SU-DHL-6 (cell line): ENCODE measurements at regions not wholly inside any gene's neighbourhood (a gene's known extent, or its start where the extent isn't known, plus 50 kb on each side); places are given as distances from the start of the nearest gene placed in this dataset.

ENCODE experiments used
- H2AFZ ChIP-seq: fragments of 200-600 bp; sonication (generic); 2 replicates; pipeline ENCODE4 v1.6.1; 2014; ENCODE audit warnings: low read depth, mild to moderate bottlenecking, moderate library complexity, mixed read lengths, antibody characterized with exemption, low read length; ENCODE audit not compliant: severe bottlenecking
- H3F3A ChIP-seq: fragments of 200-600 bp; shearing (Covaris generic); 2 replicates; pipeline ENCODE4 v1.6.0; 2016; ENCODE audit warnings: antibody characterized with exemption, mild to moderate bottlenecking; ENCODE audit not compliant: insufficient read depth
- H3K27ac ChIP-seq: fragments of 200-600 bp; sonication (generic); 2 replicates; pipeline ENCODE4 v1.5.1; 2016; ENCODE audit warnings: low read depth, mild to moderate bottlenecking, low read length, moderate library complexity, mixed read lengths
- H3K27me3 ChIP-seq: fragments of 200-600 bp; sonication (generic), shearing (Covaris generic); 2 replicates; pipeline ENCODE4 v1.6.0; 2014; ENCODE audit warnings: mild to moderate bottlenecking, low read length
- H3K36me3 ChIP-seq: fragments of 200-600 bp; sonication (generic); 2 replicates; pipeline ENCODE4 v1.6.1; 2014; ENCODE audit warnings: mild to moderate bottlenecking, low read length, mixed read lengths
- H3K4me2 ChIP-seq: fragments of 300-600, 200-600 bp; shearing (Covaris generic), sonication (generic); 2 replicates; pipeline ENCODE4 v1.6.0; 2014; ENCODE audit warnings: low read length, low read depth, mild to moderate bottlenecking; ENCODE audit not compliant: poor library complexity, severe bottlenecking
- H3K4me3 ChIP-seq: fragments of 200-600 bp; sonication (generic); 2 replicates; pipeline ENCODE4 v1.5.1; 2014; ENCODE audit warnings: antibody characterized with exemption, low read length, mild to moderate bottlenecking, mixed read lengths; ENCODE audit not compliant: insufficient read depth, poor library complexity, severe bottlenecking
- H3K79me2 ChIP-seq: fragments of 200-600 bp; sonication (generic); 2 replicates; pipeline ENCODE4 v1.6.1; 2014; ENCODE audit warnings: mild to moderate bottlenecking, low read length, moderate library complexity; ENCODE audit not compliant: insufficient read depth
- H3K9ac ChIP-seq: fragments of 200-600 bp; sonication (generic); 2 replicates; pipeline ENCODE4 v1.7.0; 2014; ENCODE audit warnings: mild to moderate bottlenecking, low read length
- H3K9me2 ChIP-seq: fragments of 200-600 bp; sonication (generic); replicated peaks from 2 replicates; pipeline ENCODE4 v1.6.1; 2014; ENCODE audit warnings: low read length; ENCODE audit not compliant: insufficient read depth
- H3K9me3 ChIP-seq: fragments of 200-600 bp; sonication (generic); 2 replicates; pipeline ENCODE4 v1.6.1; 2014; ENCODE audit warnings: low read length, mixed read lengths; ENCODE audit not compliant: insufficient read depth
- H4K20me1 ChIP-seq: fragments of 200-600 bp; sonication (generic); 2 replicates; pipeline ENCODE4 v1.6.1; 2014; ENCODE audit warnings: low read depth, mild to moderate bottlenecking, antibody characterized with exemption, low read length, moderate library complexity, mixed read lengths
- EZH2phosphoT487 ChIP-seq: fragments of 200-600 bp; sonication (generic), shearing (Covaris generic); conservative IDR thresholded peaks from 2 replicates; pipeline ENCODE4 v1.6.1; 2018; ENCODE audit warnings: mild to moderate bottlenecking, antibody characterized with exemption, low read length, moderate library complexity, mixed read lengths
- TF ChIP-seq, protein P1 (sequence below): fragments of 200-600 bp; sonication (generic); IDR thresholded peaks from one replicate; pipeline ENCODE4 v1.5.1; 2017; ENCODE audit warnings: antibody characterized with exemption, mild to moderate bottlenecking, low read length, moderate library complexity; ENCODE audit not compliant: insufficient read depth, poor library complexity, severe bottlenecking

DNA sequence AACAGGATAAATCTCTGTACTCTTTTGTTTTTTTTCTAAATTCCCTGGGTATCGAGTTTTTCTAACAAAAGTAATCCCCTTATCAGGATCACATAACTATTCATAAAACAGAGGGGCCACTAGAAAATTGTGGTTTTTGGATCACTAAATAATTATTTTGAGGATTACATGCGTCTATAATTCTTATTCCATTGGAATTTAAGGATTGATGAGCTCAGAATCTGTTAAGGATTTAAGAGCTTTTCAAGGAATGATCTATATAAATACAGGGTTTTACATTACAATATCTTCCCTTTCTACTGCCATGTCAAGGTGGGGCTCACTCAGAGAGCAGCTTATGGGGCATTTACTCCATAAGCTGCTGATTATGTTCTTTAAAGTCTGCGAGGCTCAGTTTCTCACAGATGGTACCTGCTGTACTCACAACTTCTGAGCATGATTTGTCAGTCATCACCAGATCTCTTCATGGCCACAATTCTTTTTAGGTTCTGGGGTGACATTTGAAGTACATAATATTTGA, 449.8 kb downstream of the PCDH17 start:
- TF ChIP-seq, protein P1, sequence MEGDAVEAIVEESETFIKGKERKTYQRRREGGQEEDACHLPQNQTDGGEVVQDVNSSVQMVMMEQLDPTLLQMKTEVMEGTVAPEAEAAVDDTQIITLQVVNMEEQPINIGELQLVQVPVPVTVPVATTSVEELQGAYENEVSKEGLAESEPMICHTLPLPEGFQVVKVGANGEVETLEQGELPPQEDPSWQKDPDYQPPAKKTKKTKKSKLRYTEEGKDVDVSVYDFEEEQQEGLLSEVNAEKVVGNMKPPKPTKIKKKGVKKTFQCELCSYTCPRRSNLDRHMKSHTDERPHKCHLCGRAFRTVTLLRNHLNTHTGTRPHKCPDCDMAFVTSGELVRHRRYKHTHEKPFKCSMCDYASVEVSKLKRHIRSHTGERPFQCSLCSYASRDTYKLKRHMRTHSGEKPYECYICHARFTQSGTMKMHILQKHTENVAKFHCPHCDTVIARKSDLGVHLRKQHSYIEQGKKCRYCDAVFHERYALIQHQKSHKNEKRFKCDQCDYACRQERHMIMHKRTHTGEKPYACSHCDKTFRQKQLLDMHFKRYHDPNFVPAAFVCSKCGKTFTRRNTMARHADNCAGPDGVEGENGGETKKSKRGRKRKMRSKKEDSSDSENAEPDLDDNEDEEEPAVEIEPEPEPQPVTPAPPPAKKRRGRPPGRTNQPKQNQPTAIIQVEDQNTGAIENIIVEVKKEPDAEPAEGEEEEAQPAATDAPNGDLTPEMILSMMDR: no peak
- no peak for TF ChIP-seq EZH2phosphoT487
- H3K27me3 ChIP-seq: no peaks in the 10 kb centered on the region
- no peak overlapping the region for H2AFZ ChIP-seq
- no peak overlapping the region for H3K27ac ChIP-seq
- H3K79me2 ChIP-seq: no peaks in the 10 kb centered on the region
- no peaks in the 10 kb centered on the region for H3F3A ChIP-seq
- H3K36me3 ChIP-seq: no peaks in the 10 kb centered on the region
- no peaks in the 10 kb centered on the region for H4K20me1 ChIP-seq
- no peak overlapping the region for H3K9ac ChIP-seq
- no peak overlapping the region for H3K4me3 ChIP-seq
- no peaks in the 10 kb centered on the region for H3K9me2 ChIP-seq
- no peaks in the 10 kb centered on the region for H3K9me3 ChIP-seq
- H3K4me2 ChIP-seq: no peak overlapping the region

DNA sequence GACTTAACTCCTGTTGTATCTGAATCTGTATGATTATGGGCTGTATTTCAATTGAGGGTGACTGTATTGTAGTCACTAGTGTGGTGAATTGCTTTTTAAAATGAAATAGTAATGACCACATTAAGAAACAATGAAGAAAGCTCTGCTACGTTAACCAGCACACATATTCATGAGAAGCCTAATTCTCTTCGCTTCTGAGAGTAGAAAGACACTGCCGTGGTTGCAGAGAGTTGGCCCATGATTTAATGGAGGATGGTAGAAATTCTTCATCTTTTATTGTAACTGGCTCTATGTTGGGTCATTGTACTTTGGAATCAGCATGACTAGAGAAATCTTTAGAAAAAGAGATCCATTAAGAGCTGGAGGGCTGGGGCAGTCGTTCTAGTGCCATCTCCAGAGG, 451.5 kb downstream of the PCDH17 start:
- Histone ChIP-seq H3K36me3 (no peaks in the 10 kb centered on the region), H3K27me3 (no peaks in the 10 kb centered on the region), H3K79me2 (no peaks in the 10 kb centered on the region), H3K9me3 (no peaks in the 10 kb centered on the region), H3K9ac (no peak overlapping the region), H3K4me2 (no peak overlapping the region), H3F3A (no peaks in the 10 kb centered on the region), H3K9me2 (no peaks in the 10 kb centered on the region), H4K20me1 (no peaks in the 10 kb centered on the region), H3K4me3 (no peak overlapping the region), H3K27ac (no peak overlapping the region), H2AFZ (no peak overlapping the region)
- TF ChIP-seq EZH2phosphoT487: no peak
- TF ChIP-seq, protein P1: no peak

DNA sequence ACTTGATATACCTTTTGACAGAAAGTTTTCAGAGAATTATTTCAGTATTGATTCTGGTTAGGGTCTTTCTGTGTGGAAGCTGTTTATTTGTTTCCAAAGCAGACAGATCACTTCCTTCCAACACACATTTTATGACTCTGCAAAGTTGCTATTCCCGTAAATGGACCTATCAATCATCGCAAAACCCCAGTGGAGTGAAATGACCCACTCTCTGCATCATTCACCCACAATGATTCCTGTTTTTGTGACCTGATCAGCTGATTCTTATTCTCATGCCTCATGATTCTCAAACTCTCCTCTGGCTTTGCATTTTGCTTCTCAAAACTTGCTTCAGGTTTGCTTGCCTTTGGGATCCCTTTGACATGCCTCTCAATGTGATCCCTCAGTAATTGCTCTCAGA, 453.7 kb downstream of the PCDH17 start:
- Histone ChIP-seq H3K9me3 (no peaks in the 10 kb centered on the region), H3K4me2 (no peak overlapping the region), H3K9me2 (no peaks in the 10 kb centered on the region), H3K27ac (no peak overlapping the region), H3K4me3 (no peak overlapping the region), H3K27me3 (no peaks in the 10 kb centered on the region), H3K79me2 (no peaks in the 10 kb centered on the region), H3K36me3 (no peaks in the 10 kb centered on the region), H3F3A (no peaks in the 10 kb centered on the region), H2AFZ (no peak overlapping the region), H3K9ac (no peak overlapping the region), H4K20me1 (no peaks in the 10 kb centered on the region)
- TF ChIP-seq, protein P1: no peak
- no peak for TF ChIP-seq EZH2phosphoT487
